Transverse colon (tissue), 4 donors: ENCODE measurements at regions not wholly inside any gene's neighbourhood (a gene's known extent, or its start where the extent isn't known, plus 50 kb on each side); places are given as distances from the start of the nearest gene placed in this dataset.

Experiments
- DNase-seq: peaks from one replicate; pipeline ENCODE4 v3.0.0-alpha.2; 2019
- H3K27ac ChIP-seq, 4 donors: fragments of 200-600 bp; sonication (generic); 2 replicates each; pipeline ENCODE4 v1.5.1; 2016 to 2018; ENCODE audit warnings: inconsistent platforms in 4 of 4
- H3K27me3 ChIP-seq: fragments of 200-600 bp; sonication (generic); 2 replicates; pipeline ENCODE4 v1.5.1; 2017; ENCODE audit warnings: inconsistent platforms
- H3K36me3 ChIP-seq, 4 donors: fragments of 200-600 bp; sonication (generic); 2 replicates each; pipeline ENCODE4 v1.5.1; 2017 to 2019; ENCODE audit warnings: inconsistent platforms in 4 of 4
- H3K4me1 ChIP-seq, 4 donors: fragments of 200-600 bp; sonication (generic); 2 replicates each; pipeline ENCODE4 v1.5.1; 2017 to 2020; ENCODE audit warnings: inconsistent platforms in 4 of 4
- H3K4me3 ChIP-seq, 4 donors: fragments of 200-600 bp; sonication (generic); 1 replicate in 1 of 4; 2 replicates in 3 of 4; pipeline versions ENCODE4 v1.5.1 to v1.6.1; 2017 to 2019; ENCODE audit warnings: inconsistent platforms in 4 of 4
- H3K9me3 ChIP-seq, 2 donors: fragments of 200-600 bp; sonication (generic); 2 replicates each; pipeline ENCODE4 v1.5.1; 2017 to 2019; ENCODE audit warnings: inconsistent platforms in 2 of 2
- CTCF ChIP-seq, 5 experiments: fragments of 200-600 bp in 3 of 5; fragments of 450-650 bp in 2 of 5; sonication (generic) in 3 of 5; IDR thresholded peaks; 1 replicate in 2 of 5; 2 replicates in 3 of 5; pipeline ENCODE4 v1.5.1; 2016 to 2017; ENCODE audit warnings: antibody characterized with exemption in 5 of 5, inconsistent platforms in 3 of 5, mild to moderate bottlenecking in 2 of 5, moderate library complexity in 1 of 5
- EP300 ChIP-seq: sonication (generic); formaldehyde crosslinking; IDR thresholded peaks from one replicate; pipeline ENCODE4 v1.6.1; 2017; ENCODE audit warnings: antibody characterized with exemption, low read depth
- POLR2A ChIP-seq: fragments of 450-650 bp; IDR thresholded peaks from one replicate; pipeline ENCODE4 v1.6.1; 2016; ENCODE audit warnings: antibody characterized with exemption, mild to moderate bottlenecking, moderate library complexity
- POLR2AphosphoS5 ChIP-seq, 3 donors: sonication (generic); formaldehyde crosslinking; IDR thresholded peaks; one replicate each; pipeline ENCODE4 v1.6.1; 2016; ENCODE audit warnings: antibody characterized with exemption in 3 of 3
- WGBS, 2 donors: methylation state at CpG; one replicate each; pipeline ENCODE4 v1.1.5; 2018; ENCODE audit warnings: low coverage in 1 of 2; 5-methylcytosine and 5-hydroxymethylcytosine counted together
- in situ Hi-C, 4 donors: fragments of 200-750 bp; cut with MboI; loops; one replicate each; pipeline versions ENCODE4 v1.15.0 to v1.15.1; 2017; ENCODE audit warnings: low sequenced_read_pairs in 3 of 4, low pct_ligation_motif_present in 1 of 4, low pct_unique_long_range_greater_than_20kb in 1 of 4
- intact Hi-C: fragments of 100-400 bp; cut with DNase I; formaldehyde crosslinking; loops from one replicate; pipeline ENCODE4 v1.15.1; 2023; ENCODE audit warnings: low total_unique reads

GRCh38 chr13:111555268-111555808 lies 234.9 kb downstream of the TEX29 start:
- TF ChIP-seq CTCF (IDR thresholded peaks at IDR 0.05) (no peak), EP300 (no peak), POLR2A (no peak), POLR2AphosphoS5 (IDR thresholded peaks at IDR 0.05) (no peak)
- Histone ChIP-seq H3K4me3 (no peak overlapping the region), H3K9me3 (no peaks in the 10 kb centered on the region), H3K4me1 (no peaks in the 10 kb centered on the region), H3K27me3 (no peaks in the 10 kb centered on the region), H3K27ac (no peak overlapping the region), H3K36me3 (no peaks in the 10 kb centered on the region)
- in situ Hi-C loops, result no loop called here
- intact Hi-C loops, result no loop called here
- no peak for DNase-seq
- WGBS, 2 donors, result 73% methylated on average over 10 of the region's 10 CpGs; no CpG with 5 or more reads in 1 of the 2 donors

DNA sequence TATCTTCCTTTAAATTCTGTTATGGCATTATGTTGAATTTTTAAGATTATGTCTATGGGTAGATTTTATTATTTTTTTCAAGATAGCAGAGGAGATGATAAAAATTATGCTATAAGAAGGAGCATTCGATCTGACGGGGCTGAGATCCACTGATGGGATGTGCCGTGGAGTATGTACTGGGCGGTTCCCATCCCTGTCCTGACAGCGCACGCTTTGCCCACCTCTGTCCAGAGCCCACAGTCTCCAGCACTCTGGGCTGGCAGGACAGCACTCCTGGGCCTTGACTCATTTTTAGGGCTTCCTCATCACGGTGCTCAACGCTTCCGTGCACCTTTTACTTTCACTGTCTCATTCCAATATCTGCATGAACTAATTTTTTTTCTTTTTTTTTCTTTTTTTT lies 235.5 kb downstream of the TEX29 start:
- H3K27ac ChIP-seq, result no peak overlapping the region
- intact Hi-C loops, result no loop called here
- H3K36me3 ChIP-seq, result no peaks in the 10 kb centered on the region

GRCh38 chr13:111556496-111556895 lies 236.1 kb downstream of the TEX29 start:
- H3K9me3 ChIP-seq, result no peaks in the 10 kb centered on the region
- intact Hi-C loops, result no loop called here
- H3K27ac ChIP-seq, result no peak overlapping the region
- H3K36me3 ChIP-seq, result no peaks in the 10 kb centered on the region
- 71 to 90% methylated on average over 4 to 13 of the region's 13 CpGs for WGBS, 2 donors
- DNase-seq, result no peak
- no peak overlapping the region for H3K4me3 ChIP-seq
- H3K4me1 ChIP-seq, result no peaks in the 10 kb centered on the region
- H3K27me3 ChIP-seq, result no peaks in the 10 kb centered on the region
- TF ChIP-seq CTCF (IDR thresholded peaks at IDR 0.05), result no peak
- TF ChIP-seq EP300, result no peak
- no peak for TF ChIP-seq POLR2A
- no peak for TF ChIP-seq POLR2AphosphoS5 (IDR thresholded peaks at IDR 0.05)
- in situ Hi-C loops, result no loop called here

More for the DNA sequence above, 235.5 kb downstream of the TEX29 start:
- Histone ChIP-seq H3K4me3 (no peak overlapping the region), H3K9me3 (no peaks in the 10 kb centered on the region), H3K4me1 (no peaks in the 10 kb centered on the region), H3K27me3 (no peaks in the 10 kb centered on the region)
- in situ Hi-C loops, result no loop called here
- WGBS, 2 donors, result 86 to 96% methylated on average over 7 to 9 of the region's 9 CpGs
- TF ChIP-seq POLR2AphosphoS5 (IDR thresholded peaks at IDR 0.05) (no peak), CTCF (IDR thresholded peaks at IDR 0.05) (no peak), POLR2A (no peak), EP300 (no peak)
- no peak for DNase-seq

- H3K27me3 ChIP-seq, result no peaks in the 10 kb centered on the region
- H3K36me3 ChIP-seq, result no peaks in the 10 kb centered on the region
- no peak for DNase-seq
- intact Hi-C loops (no loop called here), in situ Hi-C loops (no loop called here)
- H3K4me1 ChIP-seq, result no peaks in the 10 kb centered on the region
- H3K9me3 ChIP-seq, result no peaks in the 10 kb centered on the region
- TF ChIP-seq EP300 (no peak), CTCF (IDR thresholded peaks at IDR 0.05) (no peak)
- H3K27ac ChIP-seq, result no peak overlapping the region
- no peak overlapping the region for H3K4me3 ChIP-seq
- 83 to 91% methylated on average over 12 to 19 of the region's 19 CpGs for WGBS, 2 donors
These were observed 237.7 kb downstream of the TEX29 start for GRCh38 chr13:111557921-111558699.
